AG09319 (cell line): ENCODE measurements at regions not wholly inside any gene's neighbourhood (a gene's known extent, or its start where the extent isn't known, plus 50 kb on each side); places are given as distances from the start of the nearest gene placed in this dataset.

ENCODE experiments used
- DNase-seq: peaks from one replicate; pipeline ENCODE4 v3.0.0-alpha.2; 2010; ENCODE audit warnings: low read depth; ENCODE audit errors: extremely low read depth
- CTCF ChIP-seq: IDR thresholded peaks from 2 replicates; pipeline ENCODE4 v1.5.1; 2011; ENCODE audit warnings: low read depth, mild to moderate bottlenecking, inconsistent platforms, low read length, moderate library complexity

DNA sequence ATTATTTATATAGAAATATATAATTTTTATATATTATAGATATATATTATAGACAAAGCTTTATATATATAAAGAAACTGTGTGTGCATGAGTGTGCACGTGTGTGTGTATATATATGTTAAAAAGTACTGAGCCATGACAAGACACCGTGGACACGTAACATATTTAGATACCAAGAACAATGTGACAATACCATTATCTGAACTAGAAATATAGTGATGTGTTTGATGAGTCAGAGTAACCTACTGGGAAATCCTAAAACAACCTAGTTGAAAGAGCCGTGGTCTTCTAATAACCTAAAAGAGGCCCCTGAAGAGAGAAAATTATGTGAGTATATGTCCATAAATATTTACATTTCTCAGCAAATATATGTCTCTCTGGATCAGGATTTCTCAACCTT lies 50.7 kb upstream of the ITGB8 start:
- DNase-seq: no peak
- TF ChIP-seq CTCF: no peak

GRCh38 chr7:20280475-20281351 lies 50.0 kb upstream of the ITGB8 start:
- TF ChIP-seq CTCF: no peak
- DNase-seq: peak; percentile 31
